GM23248 (cell line): ENCODE measurements at regions not wholly inside any gene's neighbourhood (a gene's known extent, or its start where the extent isn't known, plus 50 kb on each side); places are given as distances from the start of the nearest gene placed in this dataset.

Source experiments
- EZH2 ChIP-seq: fragments of 200-600 bp; sonication (generic); IDR thresholded peaks from 2 replicates; pipeline ENCODE4 v1.6.1; 2018; ENCODE audit warnings: antibody characterized with exemption, mild to moderate bottlenecking; ENCODE audit not compliant: insufficient read depth, poor library complexity, severe bottlenecking
- EZH2phosphoT487 ChIP-seq: fragments of 200-600 bp; sonication (generic); IDR thresholded peaks from 2 replicates; pipeline ENCODE4 v1.6.1; 2018; ENCODE audit warnings: antibody characterized with exemption, moderate library complexity, mild to moderate bottlenecking, low read depth; ENCODE audit not compliant: insufficient read depth

DNA sequence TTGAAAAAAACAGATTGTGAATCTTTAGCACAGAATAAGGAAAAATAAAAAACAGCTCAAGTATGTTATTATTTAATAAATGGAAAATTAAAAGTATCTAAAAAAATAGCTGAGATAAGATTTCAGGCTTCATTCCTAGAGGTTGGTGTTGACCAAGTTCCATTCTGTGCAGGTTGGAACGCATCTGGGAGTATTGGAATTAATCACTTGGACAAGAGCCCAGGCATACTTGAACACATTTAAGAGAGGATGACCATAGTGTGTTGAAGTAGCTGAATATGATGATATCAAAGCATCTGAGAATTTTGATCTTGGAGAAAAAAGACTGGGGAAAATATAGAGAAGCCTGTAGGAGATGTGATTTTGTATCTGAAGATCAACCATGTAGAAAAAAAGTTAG lies 54.6 kb upstream of the VCX start:
- TF ChIP-seq EZH2 (no peak), EZH2phosphoT487 (no peak)
